Endothelial cell of umbilical vein (primary cell): ENCODE measurements at regions not wholly inside any gene's neighbourhood (a gene's known extent, or its start where the extent isn't known, plus 50 kb on each side); places are given as distances from the start of the nearest gene placed in this dataset.

Experiments used
- BruUV-seq: library from RNA; stranded (reverse); fragments of 400-500 nt; replicated peaks from 2 replicates; lab custom pipeline; 2021; lab: Mats Ljungman, UMichigan
- CTCF ChIA-PET: fragments of 300-600, 350-600 bp; sonication (Branson Sonifier 250); formaldehyde crosslinking; loops from one replicate; lab custom pipeline; 2021; ENCODE audit warnings: antibody characterized with exemption, inconsistent platforms; lab: Charles Lee
- POLR2A ChIA-PET: fragments of 300-600, 350-600 bp; sonication (Branson Sonifier 250); formaldehyde crosslinking; loops from one replicate; lab custom pipeline; 2021; ENCODE audit warnings: antibody characterized with exemption, inconsistent platforms; lab: Charles Lee
- DNase-seq: peaks from one replicate; pipeline ENCODE4 v3.0.0-alpha.2; 2011; ENCODE audit warnings: low read depth, low spot score
- FAIRE-seq: peaks from 2 replicates; lab custom pipeline; 2011; peaks lifted over from hg19 to GRCh38; lab: Jason Lieb, UNC
- H2AFZ ChIP-seq: 2 replicates; pipeline ENCODE4 v1.6.0; 2012; ENCODE audit warnings: low read depth, low read length, control low read depth, inconsistent platforms
- H3K27ac ChIP-seq: 2 replicates; pipeline ENCODE4 v1.5.1; 2011; ENCODE audit warnings: low read depth, mild to moderate bottlenecking, control low read depth, low read length, moderate library complexity; ENCODE audit not compliant: insufficient read depth
- H3K27me3 ChIP-seq, 2 experiments: 2 replicates each; pipeline versions ENCODE4 v1.6.0 to v1.6.1; 2011; ENCODE audit warnings: low read length in 2 of 2, mixed read lengths in 1 of 2; ENCODE audit not compliant: control insufficient read depth in 2 of 2, insufficient read depth in 2 of 2
- H3K36me3 ChIP-seq, 2 experiments: 2 replicates in 1 of 2; 3 replicates in 1 of 2; pipeline ENCODE4 v1.5.1; 2011; ENCODE audit warnings: low read length in 2 of 2, mild to moderate bottlenecking in 1 of 2, moderate library complexity in 1 of 2; ENCODE audit not compliant: control insufficient read depth in 2 of 2, insufficient read depth in 2 of 2; ENCODE audit errors: extremely low read depth in 1 of 2
- H3K4me1 ChIP-seq: 3 replicates; pipeline ENCODE4 v1.5.1; 2011; ENCODE audit warnings: mild to moderate bottlenecking, low read length; ENCODE audit not compliant: control insufficient read depth, insufficient read depth; ENCODE audit errors: extremely low read depth
- H3K4me2 ChIP-seq: 2 replicates; pipeline ENCODE4 v1.6.1; 2011; ENCODE audit warnings: low read length, control low read depth, mixed read lengths; ENCODE audit not compliant: insufficient read depth
- H3K4me3 ChIP-seq, 3 experiments: fragments of 200-600 bp in 1 of 3; sonication (generic), shearing (Covaris generic) in 1 of 3; replicated peaks in 1 of 3; 2 replicates each; pipeline ENCODE4 v1.5.1; 2011 to 2016; ENCODE audit warnings: control low read depth in 3 of 3, low read length in 3 of 3, mild to moderate bottlenecking in 2 of 3, inconsistent platforms in 1 of 3, low read depth in 1 of 3, moderate library complexity in 1 of 3; ENCODE audit not compliant: insufficient read depth in 1 of 3
- H3K79me2 ChIP-seq: 2 replicates; pipeline ENCODE4 v1.6.0; 2012; ENCODE audit warnings: low read length, inconsistent platforms; ENCODE audit not compliant: control insufficient read depth, insufficient read depth
- H3K9ac ChIP-seq: replicated peaks from 2 replicates; pipeline ENCODE3; 2011; ENCODE audit warnings: low read length, control low read depth; ENCODE audit not compliant: insufficient read depth; ENCODE audit errors: extremely low read depth
- H3K9me1 ChIP-seq: replicated peaks from 3 replicates; pipeline ENCODE4 v1.6.0; 2011; ENCODE audit warnings: mild to moderate bottlenecking, low read length; ENCODE audit not compliant: control insufficient read depth, insufficient read depth; ENCODE audit errors: extremely low read depth
- H3K9me3 ChIP-seq: replicated peaks from 2 replicates; pipeline ENCODE4 v1.5.1; 2012; ENCODE audit warnings: low read length, inconsistent platforms; ENCODE audit not compliant: control insufficient read depth, insufficient read depth
- H4K20me1 ChIP-seq: replicated peaks from 2 replicates; pipeline ENCODE3; 2011; ENCODE audit warnings: mild to moderate bottlenecking, low read length; ENCODE audit not compliant: control insufficient read depth, insufficient read depth; ENCODE audit errors: extremely low read depth
- CTCF ChIP-seq, 2 donors: IDR thresholded peaks; 1 replicate in 1 of 2; 2 replicates in 1 of 2; pipeline ENCODE4 v1.5.1; 2011; ENCODE audit warnings: low read length in 2 of 2, mild to moderate bottlenecking in 2 of 2, moderate library complexity in 2 of 2, control low read depth in 1 of 2, inconsistent platforms in 1 of 2, low read depth in 1 of 2; ENCODE audit not compliant: insufficient read depth in 1 of 2; ENCODE audit errors: extremely low read depth in 1 of 2
- EZH2 ChIP-seq: IDR thresholded peaks from 2 replicates; pipeline ENCODE4 v1.6.1; 2012; ENCODE audit warnings: borderline replicate concordance, low read depth, mild to moderate bottlenecking, moderate library complexity, low read length, inconsistent platforms; ENCODE audit not compliant: severe bottlenecking
- FOS ChIP-seq: IDR thresholded peaks from 2 replicates; pipeline ENCODE4 v1.6.1; 2011; ENCODE audit warnings: mild to moderate bottlenecking, low read length, moderate library complexity, borderline replicate concordance; ENCODE audit not compliant: insufficient read depth
- JUN ChIP-seq: IDR thresholded peaks from 2 replicates; pipeline ENCODE4 v1.6.1; 2011; ENCODE audit warnings: borderline replicate concordance, low read depth; ENCODE audit not compliant: insufficient read length, insufficient read depth
- MAX ChIP-seq: IDR thresholded peaks from 2 replicates; pipeline ENCODE4 v1.6.1; 2011; ENCODE audit not compliant: insufficient read depth, insufficient read length
- MYC ChIP-seq: IDR thresholded peaks from one replicate; pipeline ENCODE4 v1.6.1; 2011; ENCODE audit warnings: mild to moderate bottlenecking, low read depth, low read length
- POLR2A ChIP-seq: IDR thresholded peaks from 2 replicates; pipeline ENCODE4 v1.6.1; 2012; ENCODE audit warnings: low read depth, mild to moderate bottlenecking, control low read depth, low read length
- POLR2AphosphoS5 ChIP-seq: IDR thresholded peaks from 2 replicates; pipeline ENCODE4 v1.6.1; 2012; ENCODE audit warnings: low read depth, mild to moderate bottlenecking, control low read depth, low read length, moderate library complexity; ENCODE audit not compliant: insufficient read depth
- dilution Hi-C: fragments of 300-500 bp; cut with MboI; formaldehyde crosslinking; loops from one replicate; pipeline ENCODE4 v1.15.0; 2019; ENCODE audit warnings: low sequenced_read_pairs; ENCODE audit not compliant: extremely low pct_ligation_motif_present
- intact Hi-C: fragments of 100-400 bp; cut with micrococcal nuclease; formaldehyde crosslinking; loops from one replicate; pipeline ENCODE4 v1.10.0; 2022

GRCh38 chr10:78207776-78208175 lies 174.1 kb downstream of the RPS24 start:
- Histone ChIP-seq H3K9me1 (no peaks in the 10 kb centered on the region), H3K9ac (no peak overlapping the region), H2AFZ (no peak overlapping the region), H3K27me3 (peaks cover 2 to 4% of the 10 kb centered on the region in 2 experiments), H3K27ac (no peak overlapping the region), H3K4me1 (no peaks in the 10 kb centered on the region), H3K79me2 (no peaks in the 10 kb centered on the region), H3K4me3 (no peak overlapping the region), H3K4me2 (no peak overlapping the region), H3K9me3 (no peaks in the 10 kb centered on the region), H3K36me3 (no peaks in the 10 kb centered on the region), H4K20me1 (no peaks in the 10 kb centered on the region)
- ChIA-PET CTCF (interaction anchor here (1.1 kb wide), 1 partner anchor 8 kb away, joined by 4 read pairs; no protein-coding TSS in a partner anchor), POLR2A (no interaction called here)
- no TSS peak for BruUV-seq
- TF ChIP-seq JUN (no peak), EZH2 (no peak), POLR2A (no peak), CTCF (IDR thresholded peaks at IDR 0.05; ENCODE audit: extremely low read depth in 1 of 2, insufficient read depth in 1 of 2, low read depth in 1 of 2, low read length in 2 of 2) (no peak), MAX (no peak), POLR2AphosphoS5 (no peak), MYC (no peak), FOS (no peak)
- intact Hi-C loops, result no loop called here
- FAIRE-seq (no peak), DNase-seq (no peak)
- dilution Hi-C loops, result no loop called here
